C4-2B (cell line): ENCODE measurements at regions not wholly inside any gene's neighbourhood (a gene's known extent, or its start where the extent isn't known, plus 50 kb on each side); places are given as distances from the start of the nearest gene placed in this dataset.

Experiments
- H3K27ac ChIP-seq: fragments of 450-650 bp; 2 replicates; pipeline ENCODE4 v1.5.1; 2017
- ZFX ChIP-seq: fragments of 450-650 bp; IDR thresholded peaks from 2 replicates; pipeline ENCODE4 v1.6.1; 2017
- TF ChIP-seq, protein P1 (sequence below): fragments of 450-650 bp; conservative IDR thresholded peaks from 2 replicates; pipeline ENCODE4 v1.5.1; 2017; ENCODE audit warnings: mild to moderate bottlenecking

DNA sequence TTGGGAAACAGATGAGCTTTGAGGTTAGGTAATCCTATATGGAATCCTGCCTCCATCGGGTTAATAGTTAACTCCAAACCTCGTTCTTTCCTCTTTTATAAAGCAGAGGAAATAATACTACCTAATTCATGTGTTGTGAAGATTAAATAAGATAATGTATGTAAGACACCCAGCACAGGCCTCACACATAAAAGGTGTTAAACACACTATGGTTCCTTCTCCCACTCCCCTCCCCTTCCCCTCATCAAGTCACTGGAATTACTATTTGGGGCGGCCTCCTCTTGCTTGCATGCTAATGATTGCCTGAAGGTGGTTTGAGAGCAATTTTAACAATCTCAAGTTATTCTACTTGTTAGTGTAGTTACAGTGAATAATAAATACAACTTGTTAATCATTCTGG is 404.4 kb upstream of the RASGEF1B start:
- no peak for TF ChIP-seq ZFX
- TF ChIP-seq, protein P1, sequence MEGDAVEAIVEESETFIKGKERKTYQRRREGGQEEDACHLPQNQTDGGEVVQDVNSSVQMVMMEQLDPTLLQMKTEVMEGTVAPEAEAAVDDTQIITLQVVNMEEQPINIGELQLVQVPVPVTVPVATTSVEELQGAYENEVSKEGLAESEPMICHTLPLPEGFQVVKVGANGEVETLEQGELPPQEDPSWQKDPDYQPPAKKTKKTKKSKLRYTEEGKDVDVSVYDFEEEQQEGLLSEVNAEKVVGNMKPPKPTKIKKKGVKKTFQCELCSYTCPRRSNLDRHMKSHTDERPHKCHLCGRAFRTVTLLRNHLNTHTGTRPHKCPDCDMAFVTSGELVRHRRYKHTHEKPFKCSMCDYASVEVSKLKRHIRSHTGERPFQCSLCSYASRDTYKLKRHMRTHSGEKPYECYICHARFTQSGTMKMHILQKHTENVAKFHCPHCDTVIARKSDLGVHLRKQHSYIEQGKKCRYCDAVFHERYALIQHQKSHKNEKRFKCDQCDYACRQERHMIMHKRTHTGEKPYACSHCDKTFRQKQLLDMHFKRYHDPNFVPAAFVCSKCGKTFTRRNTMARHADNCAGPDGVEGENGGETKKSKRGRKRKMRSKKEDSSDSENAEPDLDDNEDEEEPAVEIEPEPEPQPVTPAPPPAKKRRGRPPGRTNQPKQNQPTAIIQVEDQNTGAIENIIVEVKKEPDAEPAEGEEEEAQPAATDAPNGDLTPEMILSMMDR, result no peak
- H3K27ac ChIP-seq, result no peak overlapping the region

DNA sequence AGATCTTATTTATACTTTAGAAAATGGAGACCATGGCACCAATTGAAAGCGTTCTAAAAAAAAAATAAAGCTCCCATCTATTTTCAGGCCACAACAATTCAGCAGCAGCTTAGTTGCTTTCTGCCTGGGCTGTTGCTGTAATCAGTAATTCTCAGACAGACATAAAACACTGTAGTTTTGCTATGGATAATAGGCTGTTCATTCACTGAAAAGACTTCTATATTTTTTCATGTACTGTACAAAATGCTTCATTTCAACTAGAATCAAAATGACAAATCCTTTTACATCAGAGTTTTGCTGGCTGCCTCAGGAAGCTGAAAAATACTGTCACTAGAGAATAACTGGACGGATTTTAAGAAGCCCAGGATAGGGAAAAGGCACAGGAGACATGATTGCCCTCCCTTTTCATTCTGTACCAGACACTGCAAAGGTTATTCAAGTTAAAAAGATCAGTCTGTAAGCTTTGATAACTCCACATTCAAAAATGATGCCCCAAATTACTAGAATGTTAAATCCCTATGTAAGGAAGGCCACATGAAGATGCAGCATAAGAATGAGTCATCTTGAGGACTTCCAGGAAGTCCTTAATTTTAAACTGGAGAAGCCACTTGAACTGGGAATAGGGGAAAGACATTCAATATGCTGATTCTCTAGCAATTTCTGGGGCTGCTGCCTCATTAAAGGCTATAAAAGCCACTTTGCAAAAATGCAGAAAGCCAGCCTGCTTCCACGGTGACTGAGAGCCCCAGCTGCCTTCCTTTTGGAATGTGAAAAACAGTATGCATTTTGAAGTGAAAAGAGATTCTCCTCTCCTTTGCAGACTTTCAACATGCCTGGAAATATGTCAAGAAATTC is 403.2 kb upstream of the RASGEF1B start:
- no peak overlapping the region for H3K27ac ChIP-seq
- TF ChIP-seq, protein P1, result no peak
- no peak for TF ChIP-seq ZFX

DNA sequence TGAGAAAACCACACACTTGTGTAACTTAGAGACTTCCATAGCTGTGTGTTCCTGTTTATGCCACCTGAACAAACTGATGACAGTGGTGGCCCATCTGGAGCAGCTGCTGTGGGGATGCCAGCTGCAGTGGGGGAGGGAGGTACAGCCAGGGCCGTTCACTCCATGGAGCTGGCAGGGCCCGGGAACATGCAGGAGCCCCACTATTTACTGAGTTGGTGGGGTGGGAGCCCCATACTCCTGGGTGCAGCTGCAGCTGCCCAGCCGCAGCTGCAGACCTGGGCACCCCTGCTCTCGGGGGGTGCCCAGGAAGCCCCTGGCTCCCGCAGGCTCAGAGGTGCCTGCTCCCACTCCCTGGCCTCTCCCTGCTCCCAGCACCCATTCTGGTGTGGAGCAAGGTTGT is 398.6 kb upstream of the RASGEF1B start:
- TF ChIP-seq, protein P1, result no peak
- TF ChIP-seq ZFX, result no peak

DNA sequence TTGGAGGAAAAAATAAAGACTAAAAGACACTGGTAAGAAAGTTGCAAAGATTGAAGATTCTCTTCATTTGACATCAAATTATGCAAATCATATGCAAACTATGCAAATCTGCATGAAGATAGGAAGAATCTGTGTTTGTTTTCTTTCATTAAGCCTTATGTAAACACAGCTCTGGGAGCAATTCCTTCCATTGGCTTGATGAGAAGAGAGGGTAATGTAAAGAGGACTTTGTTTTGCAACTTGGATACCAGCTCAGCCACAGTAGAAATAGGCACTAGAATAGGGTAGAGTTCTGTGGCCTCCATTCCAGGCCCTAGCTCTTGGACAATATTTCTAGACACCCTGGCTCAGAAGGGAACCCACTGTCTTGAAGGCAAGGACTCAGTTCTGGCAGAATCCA is 388.4 kb upstream of the RASGEF1B start:
- no peak overlapping the region for H3K27ac ChIP-seq
- TF ChIP-seq ZFX, result no peak

More for the DNA sequence above, 398.6 kb upstream of the RASGEF1B start:
- H3K27ac ChIP-seq, result no peak overlapping the region

DNA sequence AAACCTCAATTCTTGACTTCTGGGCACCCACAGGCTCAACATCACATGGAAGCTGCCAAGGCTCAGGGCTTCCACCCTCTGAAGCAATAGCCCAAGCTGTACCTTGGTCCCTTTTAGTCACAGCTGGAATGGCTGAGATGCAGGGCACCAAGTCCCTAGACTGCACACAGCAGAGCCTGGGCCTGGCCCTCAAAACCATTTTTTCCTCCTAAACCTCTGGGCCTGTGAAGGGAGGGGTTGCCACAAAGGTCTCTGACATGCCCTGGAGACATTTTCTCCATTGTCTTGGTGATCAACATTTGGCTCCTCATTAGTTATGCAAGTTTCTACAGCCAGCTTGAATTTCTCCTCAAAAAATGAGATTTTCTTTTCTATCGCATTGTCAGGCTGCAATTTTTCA is 382.7 kb upstream of the RASGEF1B start:
- H3K27ac ChIP-seq, result no peak overlapping the region
- TF ChIP-seq, protein P1, result no peak
- TF ChIP-seq ZFX, result no peak

DNA sequence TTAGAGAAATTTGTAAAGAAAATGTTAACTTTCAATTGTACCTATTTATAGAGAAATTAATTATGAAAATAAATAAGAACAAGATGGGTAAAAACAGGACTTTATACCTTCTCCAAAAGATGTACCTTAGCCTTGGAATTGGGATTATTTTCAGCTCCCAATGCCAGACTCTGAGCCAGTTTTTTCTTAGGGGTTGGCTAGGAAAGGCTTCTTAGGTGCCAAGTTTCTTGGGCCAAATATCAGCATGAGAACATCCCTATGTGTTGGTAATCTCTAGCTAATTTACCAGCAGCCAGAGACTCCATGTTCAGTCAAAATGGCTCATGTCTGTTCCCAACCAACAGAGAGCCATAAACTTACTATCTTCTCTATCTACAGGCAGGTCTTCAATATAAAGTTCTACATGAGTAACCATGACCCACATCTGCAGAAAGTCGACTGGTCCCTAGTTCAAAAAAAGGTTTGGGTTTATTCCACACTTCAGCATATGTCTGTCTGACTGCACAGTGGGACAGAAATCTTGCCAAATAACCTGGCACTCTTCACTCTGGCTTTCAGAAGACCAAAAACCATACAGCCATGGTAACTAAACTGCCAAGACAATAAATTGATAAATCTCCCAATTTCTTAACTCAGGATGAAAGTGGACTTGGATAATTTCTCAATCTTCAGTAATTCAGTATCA is 380.5 kb upstream of the RASGEF1B start:
- TF ChIP-seq ZFX, result no peak
- TF ChIP-seq, protein P1, result no peak

DNA sequence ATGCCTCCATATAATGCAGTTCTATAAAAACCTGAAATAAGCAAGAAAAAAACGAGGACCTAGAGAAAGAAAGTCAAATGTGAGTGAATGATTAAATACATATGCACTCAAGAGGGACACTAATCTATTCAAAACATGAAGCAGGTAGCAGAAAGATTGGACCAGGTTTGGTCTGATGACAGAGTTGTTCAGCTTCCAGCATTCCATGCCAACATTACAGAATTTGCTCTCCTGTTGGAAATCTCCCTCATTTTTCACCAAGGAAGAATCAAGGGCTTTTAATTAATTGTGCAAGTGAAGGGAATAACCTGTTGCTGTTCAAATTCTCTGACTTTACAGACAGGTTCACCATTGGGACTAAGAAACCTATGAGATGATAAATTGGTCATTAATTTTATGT is 379.0 kb upstream of the RASGEF1B start:
- H3K27ac ChIP-seq, result no peak overlapping the region
- no peak for TF ChIP-seq ZFX
- TF ChIP-seq, protein P1, result no peak

More for the DNA sequence above, 380.5 kb upstream of the RASGEF1B start:
- no peak overlapping the region for H3K27ac ChIP-seq
